ENCODE measurements at regions not wholly inside any gene's neighbourhood (a gene's known extent, or its start where the extent isn't known, plus 50 kb on each side); places are given as distances from the start of the nearest gene placed in this dataset.

DNA sequence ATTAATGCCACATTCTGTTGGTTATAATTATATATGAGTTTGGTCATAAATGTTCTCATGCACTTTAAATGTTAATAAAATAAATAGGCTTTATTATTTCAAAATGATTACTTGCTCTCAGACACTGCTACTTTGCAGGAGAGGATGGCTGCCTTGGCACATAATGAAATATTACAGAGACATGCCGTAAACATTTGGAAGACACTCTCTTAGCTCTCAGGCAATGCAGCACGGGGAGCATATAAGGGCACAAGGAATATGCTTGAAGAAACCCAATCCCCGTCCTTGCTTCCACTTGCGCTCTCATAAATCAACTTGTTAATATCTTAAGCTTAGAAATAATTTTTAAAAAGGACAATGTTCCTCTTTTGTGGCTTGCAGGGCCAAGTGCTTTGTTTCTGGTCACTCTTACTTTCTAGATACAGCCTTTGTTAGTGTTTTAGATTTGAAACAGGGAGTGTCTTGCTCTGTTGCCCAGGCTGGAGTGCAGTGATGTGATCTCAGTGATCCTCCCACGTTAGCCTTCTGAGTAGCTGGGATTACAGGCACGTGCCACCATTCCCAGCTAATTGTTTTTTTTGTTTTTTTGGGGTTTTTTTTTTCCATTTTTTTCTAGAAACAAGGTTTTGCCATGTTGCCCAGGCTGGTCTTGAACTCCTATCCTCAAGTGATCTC lies 445.0 kb downstream of the SPRY1 start:
- no peak for DNase-seq (ENCODE audit: low read depth, low spot score)

- no peak for DNase-seq (ENCODE audit: low read depth, low spot score)
Measured at GRCh38 chr4:123843137-123843536, 446.5 kb downstream of the SPRY1 start.

GRCh38 chr4:123844374-123844773 lies 447.8 kb downstream of the SPRY1 start:
- DNase-seq (ENCODE audit: low read depth, low spot score) = no peak

DNA sequence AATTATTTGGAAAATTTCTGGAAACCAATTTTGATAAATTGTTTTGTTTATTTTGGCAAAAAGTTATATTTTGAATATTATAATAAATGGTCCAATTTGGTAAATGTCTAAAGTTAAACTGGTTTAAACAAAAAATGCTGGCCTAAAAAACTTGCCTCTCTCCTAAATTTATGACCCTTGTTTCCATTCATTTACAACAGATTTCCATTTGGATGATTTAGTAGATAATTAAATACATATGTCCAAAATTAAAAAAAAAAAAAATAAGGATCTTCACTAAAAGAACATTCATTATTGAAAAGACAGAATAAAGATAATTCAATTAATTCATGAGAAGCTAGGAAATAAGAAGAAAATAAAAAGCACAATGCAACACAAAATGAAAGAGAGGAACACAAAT lies 449.5 kb downstream of the SPRY1 start:
- DNase-seq (ENCODE audit: low read depth, low spot score) = no peak

GRCh38 chr4:123846561-123846960 lies 450.0 kb downstream of the SPRY1 start:
- DNase-seq (ENCODE audit: low read depth, low spot score) = no peak

DNA sequence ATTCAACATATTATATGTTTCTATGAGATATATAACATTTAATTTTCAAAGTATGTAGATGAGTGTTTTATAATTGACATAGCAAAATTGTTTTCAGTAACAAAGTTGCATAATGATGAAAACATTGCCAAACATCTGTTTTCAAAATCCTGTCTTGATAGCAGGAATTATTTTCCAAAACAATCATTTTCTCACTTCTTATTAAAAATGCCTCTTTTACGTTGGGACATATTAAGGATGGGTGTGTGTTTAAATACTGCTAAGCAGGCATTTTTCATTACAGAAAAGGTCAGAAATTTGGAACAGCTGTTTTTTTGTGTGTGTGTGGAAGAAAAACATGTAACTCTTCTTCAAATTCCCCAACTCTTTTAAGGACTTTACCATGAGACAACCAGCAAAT lies 452.0 kb downstream of the SPRY1 start:
- DNase-seq (ENCODE audit: low read depth, low spot score) = no peak

DNA sequence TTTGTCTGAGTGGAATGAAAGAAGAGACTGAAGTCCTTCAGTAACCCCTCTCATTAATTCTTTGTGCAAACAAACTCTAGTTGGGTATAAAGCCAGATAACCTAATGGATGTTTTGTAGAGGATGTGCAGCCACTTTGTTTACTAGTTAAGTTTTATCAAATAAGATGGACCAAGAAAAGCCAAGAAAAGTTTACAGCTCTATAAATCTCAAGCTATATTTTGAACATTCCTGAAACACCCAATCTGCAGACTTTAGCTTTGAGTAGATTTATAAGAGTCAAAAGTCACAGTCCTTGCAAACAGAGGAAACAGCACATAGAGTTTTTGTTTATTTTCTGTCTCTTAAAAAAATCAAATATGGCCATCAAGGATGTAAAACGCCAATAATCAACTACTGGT lies 452.9 kb downstream of the SPRY1 start:
- no peak for DNase-seq (ENCODE audit: low read depth, low spot score)

DNA sequence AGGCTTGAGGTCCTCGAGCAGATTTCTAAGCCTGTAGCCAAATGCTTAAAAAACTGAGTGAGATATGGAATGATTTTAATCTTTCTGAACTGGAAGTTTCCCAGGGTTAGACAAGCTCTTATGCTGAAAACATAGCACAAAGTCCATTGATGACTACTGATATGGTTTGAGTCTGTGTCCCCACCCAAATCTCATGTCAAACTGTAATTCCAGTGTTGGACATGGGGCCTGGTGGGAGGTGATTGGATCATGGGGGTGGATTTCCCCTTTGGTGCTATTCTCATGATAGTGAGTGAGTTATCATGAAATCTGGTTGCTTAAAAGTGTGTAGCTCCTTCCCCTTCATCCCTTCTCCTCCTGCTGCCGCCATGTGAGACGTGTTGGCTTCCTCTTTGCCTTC lies 454.9 kb downstream of the SPRY1 start:
- DNase-seq (ENCODE audit: low read depth, low spot score) = no peak

DNA sequence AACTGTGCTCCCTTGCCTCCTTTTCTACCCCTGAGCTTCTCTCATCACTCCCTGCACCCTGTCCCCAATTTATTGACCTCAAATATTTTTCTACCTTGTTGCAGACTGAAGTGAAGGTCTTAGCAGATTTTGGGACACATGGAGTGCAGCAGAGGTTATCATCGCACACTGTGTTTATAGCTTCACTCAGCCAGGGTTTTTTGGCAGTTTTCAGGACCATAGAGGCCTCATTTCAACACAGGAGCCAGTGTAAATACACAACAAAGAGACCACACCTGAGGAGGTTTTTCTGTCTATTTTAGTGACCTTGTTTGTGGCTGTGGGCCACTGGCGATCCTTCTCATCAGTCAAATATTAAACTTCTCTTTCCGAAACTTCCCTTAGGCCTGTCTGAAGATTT lies 457.1 kb downstream of the SPRY1 start:
- DNase-seq (ENCODE audit: low read depth, low spot score) = no peak

DNA sequence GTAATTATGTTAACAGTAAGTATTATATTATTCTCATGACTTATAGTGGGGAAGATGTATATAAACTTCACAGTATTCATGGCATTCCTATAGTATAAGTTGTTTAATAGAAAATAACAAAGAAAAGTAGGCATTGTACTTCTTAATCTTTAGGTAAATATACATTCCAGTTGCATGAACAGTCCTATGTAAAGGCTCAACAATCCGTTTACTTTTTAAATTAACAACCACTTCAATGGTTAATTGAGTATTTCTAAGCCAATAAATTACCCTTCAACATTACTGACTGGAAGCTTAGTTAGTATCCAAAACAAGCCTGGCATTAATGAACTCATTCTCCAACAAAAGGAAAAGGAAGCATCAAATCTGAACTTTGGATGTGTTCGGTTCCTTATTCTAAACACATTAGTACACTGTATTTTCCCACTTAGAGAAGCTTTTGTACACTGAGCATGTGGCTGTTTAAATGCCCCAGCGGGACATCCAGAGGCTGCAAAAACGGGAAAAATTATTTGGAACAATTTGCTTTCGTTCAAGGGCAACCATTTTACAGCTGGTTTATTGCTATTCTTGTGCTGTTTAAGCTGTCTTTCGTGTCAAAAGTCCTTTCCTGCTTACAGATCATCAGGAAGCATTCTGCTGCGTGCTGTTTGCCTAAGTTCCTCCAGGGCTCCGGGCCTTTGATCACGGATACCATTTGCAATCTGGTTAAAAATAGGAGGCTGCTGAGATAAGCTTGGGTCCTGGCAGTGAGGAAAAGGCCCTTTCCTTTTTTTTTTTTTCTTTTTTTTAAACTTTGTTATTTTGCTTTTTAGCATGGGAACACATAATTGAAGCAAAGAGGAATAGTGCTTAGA lies 460.3 kb downstream of the SPRY1 start:
- no peak for DNase-seq (ENCODE audit: low read depth, low spot score)

DNA sequence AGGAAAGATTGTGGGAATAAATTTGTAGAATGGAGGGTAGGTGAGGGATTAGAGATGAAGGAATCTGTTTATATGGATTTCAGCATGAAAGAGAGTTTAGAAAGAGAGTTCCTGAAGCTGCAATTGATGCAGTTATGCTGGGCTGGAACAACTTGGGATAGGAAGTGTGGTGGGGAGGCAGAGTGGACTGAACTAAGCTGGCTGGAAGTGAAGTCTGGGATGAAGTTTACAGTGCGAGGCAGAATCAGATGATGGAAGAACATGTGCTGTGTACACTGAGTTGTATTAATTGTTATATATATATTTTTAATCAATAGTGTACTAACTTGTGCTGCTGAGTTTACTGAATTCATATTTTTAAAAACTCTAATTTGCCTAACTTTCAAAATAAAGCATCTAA lies 461.9 kb downstream of the SPRY1 start:
- no peak for DNase-seq (ENCODE audit: low read depth, low spot score)

- DNase-seq (ENCODE audit: low read depth, low spot score) = no peak
Measured at GRCh38 chr4:123862812-123863211, 466.2 kb downstream of the SPRY1 start.

DNA sequence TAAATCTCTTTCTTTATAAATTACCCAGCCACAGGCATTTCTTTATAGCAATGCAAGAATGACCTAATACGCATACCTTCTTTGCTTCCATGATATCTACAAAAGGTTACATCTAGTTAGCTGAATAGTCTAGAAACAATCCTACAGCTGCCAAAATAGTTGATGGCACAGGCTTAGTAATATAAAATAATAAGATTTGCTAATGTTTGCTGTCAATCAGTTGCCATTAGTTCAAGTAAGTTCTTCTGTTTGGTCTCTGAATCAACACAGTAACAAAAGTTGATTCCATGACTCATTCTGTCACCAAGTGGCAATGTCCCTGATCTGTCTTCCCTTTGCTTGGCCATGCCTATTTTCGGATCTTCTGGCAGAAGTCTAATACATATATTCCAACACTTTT lies 470.2 kb downstream of the SPRY1 start:
- DNase-seq (ENCODE audit: low read depth, low spot score) = no peak

DNA sequence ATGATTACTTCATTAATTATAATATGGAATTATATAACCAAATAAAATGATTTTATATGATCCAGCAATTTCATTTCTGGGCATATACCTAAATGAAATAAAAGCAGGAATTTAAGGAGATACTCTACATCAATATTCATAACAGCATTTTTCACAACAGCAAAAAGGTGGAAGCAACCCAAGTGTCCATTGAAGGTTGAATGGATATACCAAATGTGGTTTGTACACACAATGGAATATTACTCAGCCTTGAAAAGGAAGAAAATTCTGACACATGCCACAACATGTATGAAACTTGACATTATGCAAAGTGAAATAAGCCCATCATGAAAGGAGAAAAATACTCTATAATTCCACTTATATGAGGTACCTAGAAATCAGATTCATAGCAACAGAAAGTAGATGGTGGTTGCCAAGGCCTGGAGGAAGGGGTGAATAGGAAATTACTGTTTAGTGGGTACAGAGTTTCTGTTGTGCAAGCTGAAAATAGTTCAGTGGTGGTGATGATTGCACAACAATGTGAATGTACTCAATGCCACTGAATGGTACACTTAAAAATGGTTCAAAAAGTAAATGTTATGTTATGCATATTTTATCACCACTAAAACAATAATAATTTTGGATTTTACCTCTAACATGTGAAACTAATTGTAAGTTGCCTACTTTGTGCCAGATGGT lies 471.5 kb downstream of the SPRY1 start:
- DNase-seq (ENCODE audit: low read depth, low spot score) = no peak

DNA sequence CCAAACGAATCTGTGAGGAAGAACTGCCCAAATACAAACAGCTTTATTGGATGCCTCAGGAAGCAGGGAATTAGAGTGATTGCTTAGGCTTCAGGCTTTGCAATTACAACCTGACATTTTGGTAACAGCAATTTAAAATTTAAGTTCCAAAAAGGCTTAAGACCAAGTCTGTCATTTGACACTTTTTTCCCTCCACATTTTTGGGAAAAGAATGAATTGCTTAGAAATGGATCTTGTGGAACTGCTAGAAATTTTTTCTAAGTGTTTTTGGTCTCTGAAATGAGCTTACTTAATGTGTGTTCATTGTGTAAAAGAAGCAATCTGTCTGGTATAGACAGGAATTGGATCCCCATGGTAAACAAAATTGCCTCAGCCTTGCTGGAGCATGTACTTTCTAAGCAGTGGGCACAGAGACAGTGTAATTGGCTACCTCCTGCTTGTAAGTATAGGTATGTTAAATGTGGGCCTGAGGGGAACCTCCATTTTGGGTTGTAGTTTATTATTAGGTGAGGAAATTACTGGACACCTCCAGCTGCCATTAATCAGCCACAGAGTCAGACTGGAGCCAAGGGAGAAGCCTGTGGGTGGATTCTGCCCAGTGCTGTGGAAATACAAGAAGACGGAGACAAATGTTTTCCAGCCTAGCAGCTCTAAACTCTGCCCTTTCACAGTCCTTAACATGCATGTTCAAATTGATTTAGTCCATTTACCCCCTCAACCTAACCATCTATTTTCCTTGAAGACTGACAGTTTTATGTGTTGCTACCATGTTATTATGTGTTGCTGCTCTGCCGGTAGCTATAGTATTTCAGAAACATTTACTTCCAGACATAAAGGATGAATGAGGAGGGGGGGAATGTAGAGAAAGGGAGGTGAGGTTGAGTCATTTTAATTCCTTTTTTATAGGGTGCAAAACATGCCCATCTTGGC lies 473.0 kb downstream of the SPRY1 start:
- DNase-seq (ENCODE audit: low read depth, low spot score) = no peak

GRCh38 chr4:123870216-123870876 lies 473.8 kb downstream of the SPRY1 start:
- no peak for DNase-seq (ENCODE audit: low read depth, low spot score)

- DNase-seq (ENCODE audit: low read depth, low spot score) = no peak
Measured at GRCh38 chr4:123871341-123871740, 474.7 kb downstream of the SPRY1 start.

- DNase-seq (ENCODE audit: low read depth, low spot score) = no peak
Measured at GRCh38 chr4:123874063-123874462, 477.5 kb downstream of the SPRY1 start.

GRCh38 chr4:123876143-123876542 lies 479.5 kb downstream of the SPRY1 start:
- no peak for DNase-seq (ENCODE audit: low read depth, low spot score)

- DNase-seq (ENCODE audit: low read depth, low spot score) = no peak
Measured at GRCh38 chr4:123876671-123877101, 480.1 kb downstream of the SPRY1 start.

- DNase-seq (ENCODE audit: low read depth, low spot score) = no peak
Measured at GRCh38 chr4:123877551-123877950, 481.0 kb downstream of the SPRY1 start.

Data from activated naive CD8-positive, alpha-beta T cell treated with anti-CD3 and anti-CD28 coated beads, Interleukin-2, amount 50 U/mL, for 16 hours (primary cell).